ENCODE measurements at regions not wholly inside any gene's neighbourhood (a gene's known extent, or its start where the extent isn't known, plus 50 kb on each side); places are given as distances from the start of the nearest gene placed in this dataset.

- no peak for DNase-seq (ENCODE audit: low read depth)
These were observed 254.6 kb downstream of the SEC23A start for GRCh38 chr14:38848243-38848935.

DNA sequence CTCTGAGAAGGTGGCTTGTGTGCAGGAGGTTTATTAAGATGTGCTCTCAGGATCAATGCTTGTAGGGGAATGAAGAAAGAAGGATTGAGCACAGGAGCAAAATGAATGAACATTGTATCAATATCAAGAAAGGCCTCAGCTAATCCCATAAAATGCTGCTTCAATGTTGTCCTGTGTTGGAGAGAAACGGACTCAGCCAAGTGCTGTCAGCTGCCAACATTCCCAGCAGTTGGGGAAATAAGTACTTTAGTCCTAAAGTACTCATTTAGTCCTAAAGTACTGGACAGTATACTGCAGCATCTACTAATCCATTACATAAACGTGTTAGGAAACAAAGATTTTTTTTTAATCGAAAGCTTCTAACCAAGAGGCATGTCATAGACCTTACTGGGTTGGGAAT lies 255.9 kb downstream of the SEC23A start:
- DNase-seq (ENCODE audit: low read depth) = no peak

GRCh38 chr14:38839694-38840365 lies 263.2 kb downstream of the SEC23A start:
- DNase-seq (ENCODE audit: low read depth) = peak; percentile 3

DNA sequence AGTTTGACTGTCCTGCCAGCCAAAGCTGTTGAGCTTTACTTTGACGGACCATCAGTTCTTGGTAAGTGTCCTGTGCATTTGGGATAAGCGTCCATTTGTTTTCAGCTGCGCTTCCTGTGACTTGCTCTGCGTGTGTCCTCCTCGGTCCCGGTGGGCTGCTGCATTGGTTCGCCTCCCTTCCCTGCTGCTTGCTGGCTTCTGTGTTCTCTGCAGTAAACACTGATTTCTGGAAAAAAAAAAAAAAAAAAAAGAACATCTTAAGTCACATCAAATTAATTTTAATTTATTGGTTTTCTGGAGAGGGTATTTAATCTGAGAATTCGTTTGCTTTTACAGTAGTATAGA lies 264.1 kb downstream of the SEC23A start:
- no peak for DNase-seq (ENCODE audit: low read depth)

DNA sequence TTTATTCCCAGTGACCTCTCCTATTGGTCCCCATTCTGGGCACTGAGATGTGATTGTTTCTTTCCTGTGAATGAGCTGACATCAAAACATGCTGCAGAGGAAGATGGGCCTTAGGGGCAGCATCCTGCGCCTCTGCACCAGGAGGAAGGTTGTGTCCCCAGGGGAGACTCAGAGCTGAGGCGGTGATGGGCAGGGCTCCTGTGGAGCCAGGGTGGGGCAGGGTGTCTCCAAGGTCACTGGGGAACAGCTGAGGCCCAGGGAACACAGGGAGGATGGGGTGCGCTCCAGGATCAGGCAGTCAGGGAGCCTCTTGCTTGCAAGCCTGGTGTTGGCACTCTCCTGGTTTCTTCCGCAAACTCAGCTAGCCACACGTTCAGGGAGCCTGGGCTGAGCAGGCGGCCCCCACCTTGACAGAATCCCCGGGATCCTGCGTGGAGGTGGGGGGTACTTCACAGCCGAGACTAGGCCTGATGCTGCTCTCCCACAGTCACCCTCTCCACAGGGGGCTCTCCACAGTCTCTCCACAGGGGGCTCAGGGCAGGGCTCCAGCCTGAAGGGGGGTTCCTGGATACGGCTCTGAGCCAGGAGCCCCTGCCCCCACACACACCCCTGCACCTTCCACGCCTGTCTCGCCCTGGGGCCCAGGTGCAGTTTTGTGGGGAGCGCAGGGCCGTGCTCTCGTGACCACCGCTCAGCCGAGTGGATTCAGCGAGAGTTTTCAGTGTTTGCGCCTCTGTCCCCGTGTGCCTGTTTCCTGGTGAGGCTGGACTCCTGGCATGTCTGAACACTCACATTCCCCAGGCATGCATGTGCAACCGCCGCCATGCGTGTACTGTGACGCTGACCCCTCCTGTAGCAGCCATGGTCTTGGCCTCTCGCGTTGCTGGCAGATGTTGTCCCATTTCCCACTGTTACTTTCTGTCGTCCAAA lies 264.7 kb downstream of the SEC23A start:
- DNase-seq (ENCODE audit: low read depth) = no peak

DNA sequence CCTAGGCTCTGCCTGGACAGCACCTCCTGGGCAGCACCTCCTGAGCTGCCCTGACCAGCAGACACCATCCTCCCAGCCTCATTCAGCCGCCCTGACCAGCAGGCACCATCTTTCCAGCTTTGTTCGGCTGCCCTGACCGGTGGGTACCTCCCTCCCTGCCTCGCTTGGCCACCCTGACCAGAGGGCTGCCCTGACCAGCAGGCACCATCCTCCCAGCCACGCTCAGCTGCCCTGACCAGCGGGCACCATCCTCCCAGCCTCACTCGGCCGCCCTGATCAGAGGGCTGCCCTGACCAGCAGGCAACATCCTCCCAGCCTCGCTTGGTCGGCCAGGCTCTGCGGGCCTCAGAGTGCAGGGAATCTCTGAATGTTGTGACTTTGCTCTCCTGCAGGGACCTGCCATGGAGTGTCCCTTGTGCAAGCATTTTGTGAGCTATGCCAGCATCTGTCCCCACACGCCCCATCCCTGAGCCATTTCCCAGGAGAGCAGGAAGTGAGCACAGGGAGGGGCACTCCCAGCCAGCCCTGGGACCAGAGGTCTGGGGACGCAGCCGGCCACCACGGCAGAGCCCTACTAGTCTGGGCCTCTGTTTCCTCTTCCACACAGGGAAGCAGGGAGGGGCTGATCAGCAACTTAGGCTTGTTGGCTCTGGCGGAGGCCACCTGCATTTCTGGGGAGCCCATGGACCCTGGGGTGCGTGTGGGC lies 265.5 kb downstream of the SEC23A start:
- DNase-seq (ENCODE audit: low read depth) = no peak

GRCh38 chr14:38836539-38836938 lies 266.5 kb downstream of the SEC23A start:
- no peak for DNase-seq (ENCODE audit: low read depth)

GRCh38 chr14:38835874-38836273 lies 267.2 kb downstream of the SEC23A start:
- no peak for DNase-seq (ENCODE audit: low read depth)

DNA sequence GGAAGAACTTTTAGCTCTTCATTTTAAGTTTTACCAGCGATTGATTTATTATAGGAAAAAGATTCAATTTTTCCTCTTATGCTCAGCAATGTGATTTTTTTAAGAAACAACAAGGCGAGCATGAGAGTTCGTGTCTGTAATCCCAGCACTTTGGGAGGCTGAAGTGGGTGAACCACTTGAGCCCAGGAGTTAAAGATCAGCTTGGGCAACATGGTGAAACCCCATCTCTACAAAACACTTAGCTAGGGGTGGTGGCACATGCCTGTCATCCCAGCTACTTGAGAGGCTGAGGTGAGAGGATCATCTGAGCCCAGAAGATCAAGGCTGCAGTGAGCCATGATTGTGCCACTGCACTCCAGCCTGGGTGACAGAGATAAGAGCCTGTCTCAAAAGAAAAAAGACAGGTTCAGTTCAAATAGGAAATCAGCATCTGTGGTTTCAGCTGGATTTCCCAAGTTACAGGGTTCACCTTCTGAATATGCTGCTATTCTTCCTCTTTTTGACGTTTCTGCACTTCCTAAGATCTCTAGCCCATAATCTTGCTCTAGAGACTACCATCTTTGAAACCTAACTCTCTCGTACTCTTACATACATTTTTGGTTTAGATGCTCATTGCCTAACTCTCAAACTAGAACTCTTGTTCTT lies 274.7 kb downstream of the SEC23A start:
- DNase-seq (ENCODE audit: low read depth) = no peak

DNA sequence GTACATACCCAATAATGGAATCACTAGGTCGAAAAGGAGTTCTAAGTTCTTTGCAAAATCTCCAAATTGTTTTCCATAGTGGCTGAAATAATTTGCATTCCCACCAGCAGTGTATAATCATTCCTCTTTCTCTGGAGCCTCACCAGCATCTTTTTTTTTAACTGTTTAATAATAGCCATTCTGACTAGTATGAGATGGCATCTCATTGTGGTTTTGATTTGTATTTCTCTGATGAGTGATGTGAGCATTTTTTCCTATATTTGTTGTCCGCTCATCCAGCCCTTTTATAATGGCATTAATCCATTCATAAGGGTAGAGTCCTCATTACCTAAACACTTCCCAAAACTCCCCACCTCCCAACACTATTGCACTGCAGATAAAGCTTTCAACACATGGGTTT lies 278.3 kb downstream of the SEC23A start:
- peak; percentile 27 for DNase-seq (ENCODE audit: low read depth)

DNA sequence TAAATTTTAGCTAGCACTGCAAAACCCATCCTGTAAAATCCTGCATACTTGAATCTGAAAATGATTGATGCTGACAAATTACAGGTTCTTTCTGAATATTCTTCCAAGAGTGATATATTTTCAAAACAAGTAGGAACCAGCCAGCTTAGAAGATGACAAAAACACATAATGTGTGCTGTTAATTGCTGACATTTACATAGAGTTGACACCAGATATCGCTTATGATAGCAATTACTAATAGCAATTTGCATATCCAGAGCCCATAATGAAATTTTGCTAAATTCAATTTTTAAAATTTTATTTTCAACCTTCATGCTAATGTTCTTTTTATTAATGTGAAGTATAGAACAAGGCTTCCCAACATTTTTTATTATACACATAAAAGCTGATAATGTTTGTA lies 284.5 kb downstream of the SEC23A start:
- DNase-seq (ENCODE audit: low read depth) = no peak

GRCh38 chr14:38808734-38809455 lies 294.1 kb downstream of the SEC23A start:
- DNase-seq (ENCODE audit: low read depth) = no peak

GRCh38 chr14:38799671-38800070 lies 303.4 kb downstream of the SEC23A start:
- DNase-seq (ENCODE audit: low read depth) = no peak

DNA sequence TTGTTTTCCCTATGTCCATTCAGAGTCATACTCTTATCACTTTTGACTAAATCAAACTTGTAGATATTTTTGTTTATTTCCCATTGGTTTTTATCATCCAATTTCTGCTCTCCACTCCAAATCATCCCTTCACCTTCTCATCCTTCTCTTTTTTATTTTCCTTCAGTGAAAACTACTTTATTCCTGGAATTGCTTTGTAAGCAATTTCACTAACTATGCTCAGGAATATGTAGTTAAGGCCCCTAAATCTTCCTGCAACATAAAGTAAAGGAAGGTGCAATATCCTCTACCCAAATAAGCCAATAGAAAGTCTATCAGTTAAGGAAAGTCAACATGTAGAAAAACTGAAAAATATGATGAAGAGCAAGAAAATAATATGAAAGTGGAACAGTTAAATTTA lies 308.4 kb downstream of the SEC23A start:
- no peak for DNase-seq (ENCODE audit: low read depth)

GRCh38 chr14:38791862-38792261 lies 311.2 kb downstream of the SEC23A start:
- no peak for DNase-seq (ENCODE audit: low read depth)

- no peak for DNase-seq (ENCODE audit: low read depth)
These were observed 312.1 kb downstream of the SEC23A start for GRCh38 chr14:38790916-38791315.

GRCh38 chr14:38789805-38790204 lies 313.2 kb downstream of the SEC23A start:
- no peak for DNase-seq (ENCODE audit: low read depth)

GRCh38 chr14:38788060-38788459 lies 315.0 kb downstream of the SEC23A start:
- no peak for DNase-seq (ENCODE audit: low read depth)

GRCh38 chr14:38786921-38787320 lies 316.1 kb downstream of the SEC23A start:
- DNase-seq (ENCODE audit: low read depth) = no peak

GRCh38 chr14:38777401-38777800 lies 325.6 kb downstream of the SEC23A start:
- DNase-seq (ENCODE audit: low read depth) = no peak

DNA sequence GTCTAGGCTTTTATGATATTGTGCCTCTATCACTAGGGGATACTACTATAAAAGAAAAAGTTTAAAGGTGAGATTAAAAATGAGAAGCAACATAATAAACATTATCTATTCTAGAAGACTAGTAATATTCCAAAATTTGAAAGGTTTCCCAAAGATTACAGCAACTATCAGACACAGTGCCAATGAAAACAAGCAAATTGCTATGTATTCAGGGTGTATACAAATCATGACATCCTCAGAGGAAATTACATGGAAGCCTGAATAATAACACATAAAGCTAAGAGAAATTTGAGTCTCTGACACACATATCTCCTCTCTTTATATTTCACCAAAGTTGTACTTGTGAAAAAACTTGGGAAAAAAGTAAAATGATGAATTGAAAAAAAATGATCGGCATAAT lies 327.0 kb downstream of the SEC23A start:
- no peak for DNase-seq (ENCODE audit: low read depth)
